CD4-positive, alpha-beta memory T cell (primary cell): ENCODE measurements at regions not wholly inside any gene's neighbourhood (a gene's known extent, or its start where the extent isn't known, plus 50 kb on each side); places are given as distances from the start of the nearest gene placed in this dataset.

Experiments used
- CTCF ChIA-PET: fragments of 350-600 bp; sonication (Branson Sonifier 250); formaldehyde crosslinking; loops from one replicate; lab custom pipeline; 2021; ENCODE audit warnings: inconsistent platforms; ENCODE audit not compliant: partially characterized antibody; lab: Charles Lee
- POLR2A ChIA-PET: fragments of 350-600 bp; sonication (Branson Sonifier 250); formaldehyde crosslinking; loops from one replicate; lab custom pipeline; 2021; ENCODE audit not compliant: partially characterized antibody; lab: Charles Lee
- DNase-seq, 5 donors: peaks; one replicate each; pipeline versions ENCODE4 v3.0.0 to v3.0.0-alpha.2; 2020 to 2022; ENCODE audit warnings: mixed read lengths in 1 of 5
- H3K27ac ChIP-seq: one replicate; pipeline ENCODE4 v1.7.0; 2013; ENCODE audit warnings: low read depth, low read length
- H3K27me3 ChIP-seq: 2 replicates; pipeline ENCODE4 v1.7.0; 2013; ENCODE audit warnings: mild to moderate bottlenecking, low read length, moderate library complexity; ENCODE audit not compliant: insufficient read depth
- H3K36me3 ChIP-seq: 2 replicates; pipeline ENCODE4 v1.7.0; 2013; ENCODE audit warnings: mild to moderate bottlenecking, low read length, moderate library complexity; ENCODE audit not compliant: insufficient read depth
- H3K4me1 ChIP-seq: 2 replicates; pipeline ENCODE4 v1.7.0; 2013; ENCODE audit warnings: mild to moderate bottlenecking, low read length, moderate library complexity; ENCODE audit not compliant: insufficient read depth
- H3K4me3 ChIP-seq, 2 donors: one replicate each; pipeline ENCODE4 v1.7.0; 2013; ENCODE audit warnings: low read length in 2 of 2, mild to moderate bottlenecking in 1 of 2
- H3K9me3 ChIP-seq, 2 donors: one replicate each; pipeline ENCODE4 v1.7.0; 2013; ENCODE audit warnings: low read length in 2 of 2, control low read depth in 1 of 2; ENCODE audit not compliant: control insufficient read depth in 1 of 2
- H3K27ac Mint-ChIP-seq, 7 donors: one replicate each; pipeline ENCODE4 v1.8.0; 2020 to 2021; ENCODE audit warnings: mixed read lengths in 7 of 7, mild to moderate bottlenecking in 6 of 7, inconsistent platforms in 3 of 7, moderate library complexity in 3 of 7
- H3K27me3 Mint-ChIP-seq, 2 donors: one replicate each; pipeline ENCODE4 v1.8.0; 2020 to 2021; ENCODE audit warnings: mixed read lengths in 2 of 2
- H3K36me3 Mint-ChIP-seq, 2 donors: one replicate each; pipeline ENCODE4 v1.8.0; 2020 to 2021; ENCODE audit warnings: mixed read lengths in 2 of 2, inconsistent platforms in 1 of 2, mild to moderate bottlenecking in 1 of 2
- H3K4me1 Mint-ChIP-seq, 4 donors: one replicate each; pipeline ENCODE4 v1.8.0; 2020 to 2021; ENCODE audit warnings: mixed read lengths in 4 of 4, mild to moderate bottlenecking in 1 of 4
- H3K4me3 Mint-ChIP-seq, 8 donors: one replicate each; pipeline ENCODE4 v1.8.0; 2020 to 2021; ENCODE audit warnings: mixed read lengths in 8 of 8, mild to moderate bottlenecking in 7 of 8, moderate library complexity in 6 of 8, inconsistent platforms in 3 of 8
- H3K9me3 Mint-ChIP-seq, 8 donors: one replicate each; pipeline ENCODE4 v1.8.0; 2020 to 2021; ENCODE audit warnings: mixed read lengths in 8 of 8, mild to moderate bottlenecking in 5 of 8, inconsistent platforms in 3 of 8, moderate library complexity in 1 of 8
- intact Hi-C: fragments of 100-400 bp; cut with micrococcal nuclease; formaldehyde crosslinking; loops from one replicate; pipeline ENCODE4 v1.15.1; 2023

- POLR2A ChIA-PET: no interaction called here
- Histone ChIP-seq H3K36me3 (no peaks in the 10 kb centered on the region), H3K27ac (no peak overlapping the region), H3K4me1 (peaks cover 4% of the 10 kb centered on the region), H3K4me3 (no peak overlapping the region), H3K27me3 (no peaks in the 10 kb centered on the region), H3K9me3 (no peaks in the 10 kb centered on the region)
- no peaks in the 10 kb centered on the region for H3K4me1 Mint-ChIP-seq
- DNase-seq: no peak
- no peak overlapping the region for H3K27ac Mint-ChIP-seq
- H3K4me3 Mint-ChIP-seq: no peak overlapping the region
- H3K9me3 Mint-ChIP-seq: no peaks in the 10 kb centered on the region
- CTCF ChIA-PET: no interaction called here
- H3K27me3 Mint-ChIP-seq: peaks cover 10 to 19% of the 10 kb centered on the region in 2 donors
- H3K36me3 Mint-ChIP-seq: no peaks in the 10 kb centered on the region
- intact Hi-C loops: no loop called here
Observed at GRCh38 chr9:135346438-135347050, 133.0 kb upstream of the PPP1R26 start.

GRCh38 chr9:135347461-135347860, 132.1 kb upstream of the PPP1R26 start:
- ChIA-PET POLR2A (no interaction called here), CTCF (no interaction called here)
- no peak for DNase-seq
- Histone ChIP-seq H3K27me3 (no peaks in the 10 kb centered on the region), H3K9me3 (no peaks in the 10 kb centered on the region), H3K4me1 (peaks cover 4% of the 10 kb centered on the region), H3K27ac (no peak overlapping the region), H3K4me3 (no peak overlapping the region), H3K36me3 (no peaks in the 10 kb centered on the region)
- intact Hi-C loops: no loop called here
- Mint-ChIP-seq H3K4me3 (no peak overlapping the region), H3K27me3 (peaks cover 12 to 21% of the 10 kb centered on the region in 2 donors), H3K36me3 (no peaks in the 10 kb centered on the region), H3K27ac (no peak overlapping the region), H3K4me1 (no peaks in the 10 kb centered on the region), H3K9me3 (no peaks in the 10 kb centered on the region)

DNA sequence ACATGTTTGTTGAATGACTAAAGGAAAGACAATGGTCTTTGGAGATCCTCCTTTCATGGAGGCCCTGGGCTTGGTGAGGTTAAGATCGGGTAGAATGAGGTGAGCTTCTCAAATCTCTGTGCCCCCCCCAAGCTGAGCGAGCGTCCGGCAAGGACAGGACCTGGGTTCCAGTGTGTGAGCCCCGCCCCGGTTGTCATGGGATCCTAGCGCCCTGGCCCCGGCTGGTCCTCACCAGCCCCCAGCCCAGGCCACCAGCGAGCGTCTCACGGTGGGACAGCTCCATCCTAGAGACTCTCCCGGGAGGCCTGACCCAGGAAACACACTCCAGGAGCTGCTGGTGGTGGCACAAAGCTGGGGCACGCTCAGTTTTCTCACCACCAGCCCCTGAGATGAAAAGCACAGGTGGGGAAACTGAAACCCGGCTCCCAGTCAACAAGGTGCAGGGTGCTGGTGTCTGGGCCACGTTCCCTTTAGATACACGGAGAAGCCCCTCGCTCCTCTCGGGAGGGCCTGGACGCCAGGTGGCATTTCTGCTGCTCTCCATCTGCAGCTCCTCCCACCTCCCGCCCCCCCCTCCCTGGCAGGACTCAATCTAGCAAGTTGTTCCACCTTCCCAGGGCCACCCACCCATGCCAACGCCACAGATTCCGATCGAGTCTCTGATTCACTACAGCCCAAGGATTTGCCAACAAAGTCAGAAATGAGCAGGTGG, 131.3 kb upstream of the PPP1R26 start:
- DNase-seq: no peak
- Histone ChIP-seq H3K27ac (no peak overlapping the region), H3K4me1 (peaks cover 4% of the 10 kb centered on the region), H3K36me3 (no peaks in the 10 kb centered on the region), H3K9me3 (no peaks in the 10 kb centered on the region), H3K4me3 (no peak overlapping the region), H3K27me3 (no peaks in the 10 kb centered on the region)
- intact Hi-C loops: no loop called here
- Mint-ChIP-seq H3K27me3 (peaks cover 11 to 21% of the 10 kb centered on the region in 2 donors), H3K9me3 (no peaks in the 10 kb centered on the region), H3K36me3 (no peaks in the 10 kb centered on the region), H3K27ac (no peak overlapping the region), H3K4me3 (no peak overlapping the region), H3K4me1 (no peaks in the 10 kb centered on the region)
- ChIA-PET CTCF (no interaction called here), POLR2A (no interaction called here)

DNA sequence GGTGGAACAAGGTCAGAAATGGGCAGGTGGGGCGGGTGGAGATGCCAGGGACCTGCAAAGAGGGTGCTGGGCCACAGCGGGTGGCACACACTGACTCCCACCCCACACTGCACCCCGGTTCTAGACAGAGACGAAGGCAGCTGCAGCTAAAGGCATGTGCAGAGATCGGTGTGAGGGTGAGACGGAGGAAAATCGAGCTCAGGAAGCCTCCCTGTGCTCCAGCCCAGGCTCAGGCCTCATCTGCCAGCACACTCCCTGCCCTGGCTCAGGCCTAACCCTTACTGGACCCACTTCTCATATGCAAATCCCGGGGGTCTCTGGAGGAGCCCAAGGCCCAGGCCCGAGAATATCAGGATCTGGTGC, 130.8 kb upstream of the PPP1R26 start:
- Mint-ChIP-seq H3K36me3 (no peaks in the 10 kb centered on the region), H3K4me1 (no peaks in the 10 kb centered on the region), H3K27ac (no peak overlapping the region), H3K9me3 (no peaks in the 10 kb centered on the region), H3K4me3 (no peak overlapping the region), H3K27me3 (peaks cover 6 to 21% of the 10 kb centered on the region in 2 donors)
- H3K4me3 ChIP-seq: no peak overlapping the region
- H3K27ac ChIP-seq: no peak overlapping the region
- POLR2A ChIA-PET: no interaction called here
- H3K4me1 ChIP-seq: peaks cover 3% of the 10 kb centered on the region
- no peak for DNase-seq
- H3K9me3 ChIP-seq: no peaks in the 10 kb centered on the region
- H3K36me3 ChIP-seq: no peaks in the 10 kb centered on the region
- CTCF ChIA-PET: no interaction called here
- intact Hi-C loops: no loop called here
- no peaks in the 10 kb centered on the region for H3K27me3 ChIP-seq

DNA sequence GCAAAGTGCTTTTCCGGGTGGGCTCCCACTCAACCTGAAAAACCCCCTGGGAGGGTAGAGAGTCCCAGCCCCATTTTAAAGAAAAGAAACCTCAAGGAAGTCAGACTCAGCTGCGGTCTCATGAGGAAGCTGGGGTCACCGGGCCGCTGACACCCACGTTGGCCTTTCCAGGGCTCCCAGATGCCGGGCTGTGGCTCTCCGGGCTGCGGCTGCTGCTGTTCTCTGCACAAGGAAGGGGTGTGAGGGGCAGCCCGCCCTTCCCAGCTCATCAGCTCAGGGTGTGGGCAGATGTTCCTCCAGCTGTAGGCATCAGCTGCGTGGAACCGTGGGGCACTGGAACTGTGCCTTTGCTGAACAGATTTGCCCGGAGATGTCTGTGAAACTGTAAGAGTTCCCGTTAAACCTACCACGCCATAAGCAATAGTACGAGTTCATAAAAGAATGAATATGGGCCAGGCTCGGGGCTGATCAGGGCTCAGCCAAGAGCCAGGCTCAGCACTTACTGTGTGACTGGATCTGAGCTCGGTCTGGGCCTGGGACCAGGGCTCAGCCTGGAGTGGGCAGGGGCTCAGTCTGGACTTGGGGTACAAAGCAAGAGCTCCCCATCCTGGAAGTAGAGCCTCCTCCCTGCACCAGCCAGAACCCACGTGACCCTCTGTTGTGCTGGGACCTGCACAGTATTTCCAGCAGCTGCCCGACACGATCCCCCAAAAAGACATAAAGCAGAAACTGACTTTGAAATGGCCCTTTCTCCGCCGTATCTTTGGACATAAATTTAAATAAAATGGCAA, 130.2 kb upstream of the PPP1R26 start:
- Mint-ChIP-seq H3K4me1 (no peaks in the 10 kb centered on the region), H3K9me3 (no peaks in the 10 kb centered on the region), H3K36me3 (no peaks in the 10 kb centered on the region), H3K4me3 (no peak overlapping the region), H3K27ac (no peak overlapping the region), H3K27me3 (peaks cover 6 to 21% of the 10 kb centered on the region in 2 donors)
- Histone ChIP-seq H3K27me3 (no peaks in the 10 kb centered on the region), H3K27ac (no peak overlapping the region), H3K9me3 (no peaks in the 10 kb centered on the region), H3K4me3 (no peak overlapping the region), H3K36me3 (no peaks in the 10 kb centered on the region), H3K4me1 (no peaks in the 10 kb centered on the region)
- ChIA-PET CTCF (interaction anchor here (0.8 kb wide), 1 partner anchor 10 kb away, joined by 3 read pairs; no protein-coding TSS in a partner anchor), POLR2A (no interaction called here)
- no peak for DNase-seq
- intact Hi-C loops: no loop called here

DNA sequence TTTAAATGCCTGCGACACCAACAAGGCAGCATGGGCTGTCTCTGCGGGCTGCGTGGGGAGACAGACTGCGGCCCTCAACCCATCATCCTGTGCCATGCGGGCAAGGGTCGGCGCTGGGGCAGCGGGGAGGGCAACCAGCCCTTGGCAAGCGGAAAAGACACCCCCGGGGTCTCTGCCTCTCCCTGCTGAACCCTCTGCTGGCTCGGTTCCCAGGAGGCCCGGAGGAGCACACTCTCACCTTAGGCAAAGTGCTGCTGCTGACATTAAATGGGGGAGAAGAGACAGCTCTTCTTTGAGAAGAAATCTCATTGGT, 129.6 kb upstream of the PPP1R26 start:
- Histone ChIP-seq H3K9me3 (no peaks in the 10 kb centered on the region), H3K4me3 (no peak overlapping the region), H3K4me1 (no peaks in the 10 kb centered on the region), H3K27me3 (no peaks in the 10 kb centered on the region), H3K27ac (no peak overlapping the region), H3K36me3 (no peaks in the 10 kb centered on the region)
- CTCF ChIA-PET: interaction anchor here (0.8 kb wide), 1 partner anchor 10 kb away, joined by 3 read pairs; no protein-coding TSS in a partner anchor
- no peak overlapping the region for H3K27ac Mint-ChIP-seq
- no peaks in the 10 kb centered on the region for H3K9me3 Mint-ChIP-seq
- POLR2A ChIA-PET: no interaction called here
- H3K4me1 Mint-ChIP-seq: no peaks in the 10 kb centered on the region
- no peaks in the 10 kb centered on the region for H3K36me3 Mint-ChIP-seq
- intact Hi-C loops: no loop called here
- H3K4me3 Mint-ChIP-seq: no peak overlapping the region
- peaks cover 4 to 16% of the 10 kb centered on the region in 2 donors for H3K27me3 Mint-ChIP-seq
- no peak for DNase-seq

GRCh38 chr9:135353935-135354334, 125.6 kb upstream of the PPP1R26 start:
- no peaks in the 10 kb centered on the region for H3K9me3 Mint-ChIP-seq
- CTCF ChIA-PET: no interaction called here
- no peaks in the 10 kb centered on the region for H3K36me3 Mint-ChIP-seq

More at GRCh38 chr9:135353935-135354334, 125.6 kb upstream of the PPP1R26 start:
- Histone ChIP-seq H3K9me3 (no peaks in the 10 kb centered on the region), H3K27me3 (no peaks in the 10 kb centered on the region), H3K4me1 (no peaks in the 10 kb centered on the region), H3K4me3 (no peak overlapping the region), H3K36me3 (no peaks in the 10 kb centered on the region), H3K27ac (no peak overlapping the region)
- intact Hi-C loops: no loop called here
- Mint-ChIP-seq H3K27ac (no peak overlapping the region), H3K4me3 (no peak overlapping the region), H3K27me3 (peaks cover 1 to 8% of the 10 kb centered on the region in 2 donors), H3K4me1 (peaks cover 0 to under 1% (median under 1%) of the 10 kb centered on the region in 4 donors)
- POLR2A ChIA-PET: no interaction called here
- no peak for DNase-seq
